Thyroid gland (tissue), 4 donors: ENCODE measurements at regions not wholly inside any gene's neighbourhood (a gene's known extent, or its start where the extent isn't known, plus 50 kb on each side); places are given as distances from the start of the nearest gene placed in this dataset.

Experiments
- CTCF ChIP-seq, 6 experiments: fragments of 200-600 bp in 3 of 6; fragments of 450-650 bp in 3 of 6; sonication (generic) in 3 of 6; IDR thresholded peaks; one replicate each; pipeline ENCODE4 v1.5.1; 2016 to 2019; ENCODE audit warnings: antibody characterized with exemption in 6 of 6, mild to moderate bottlenecking in 2 of 6, inconsistent platforms in 1 of 6, moderate library complexity in 1 of 6
- POLR2A ChIP-seq, 2 donors: fragments of 450-650 bp; IDR thresholded peaks; one replicate each; pipeline ENCODE4 v1.6.1; 2017; ENCODE audit warnings: antibody characterized with exemption in 2 of 2, mild to moderate bottlenecking in 2 of 2, moderate library complexity in 1 of 2

- no peak for TF ChIP-seq CTCF (IDR thresholded peaks at IDR 0.05)
- TF ChIP-seq POLR2A (IDR thresholded peaks at IDR 0.05) = no peak
Observed at GRCh38 chr5:145683431-145683830, 151.7 kb downstream of the PRELID2 start.
